ENCODE measurements at regions not wholly inside any gene's neighbourhood (a gene's known extent, or its start where the extent isn't known, plus 50 kb on each side); places are given as distances from the start of the nearest gene placed in this dataset.
"Not testable (repeated sequence)": the region's sequence is repeated elsewhere in the genome, so short reads cannot be mapped to it uniquely, and the experiment has no call there.

GRCh38 chr13:91056746-91057145 is 290.7 kb upstream of the MIR17HG start:
- no peak for TF ChIP-seq CTCF (IDR thresholded peaks at IDR 0.05)
- no peak overlapping the region for H3K27ac ChIP-seq
- no peaks in the 10 kb centered on the region for H3K36me3 ChIP-seq
- no peak for DNase-seq (ENCODE audit: low spot score)
- H3K9me3 ChIP-seq = peaks cover 4 to 16% of the 10 kb centered on the region in 2 donors
- H3K4me3 ChIP-seq = no peak overlapping the region
- H3K4me1 ChIP-seq = no peaks in the 10 kb centered on the region
- H3K27me3 ChIP-seq = no peaks in the 10 kb centered on the region

DNA sequence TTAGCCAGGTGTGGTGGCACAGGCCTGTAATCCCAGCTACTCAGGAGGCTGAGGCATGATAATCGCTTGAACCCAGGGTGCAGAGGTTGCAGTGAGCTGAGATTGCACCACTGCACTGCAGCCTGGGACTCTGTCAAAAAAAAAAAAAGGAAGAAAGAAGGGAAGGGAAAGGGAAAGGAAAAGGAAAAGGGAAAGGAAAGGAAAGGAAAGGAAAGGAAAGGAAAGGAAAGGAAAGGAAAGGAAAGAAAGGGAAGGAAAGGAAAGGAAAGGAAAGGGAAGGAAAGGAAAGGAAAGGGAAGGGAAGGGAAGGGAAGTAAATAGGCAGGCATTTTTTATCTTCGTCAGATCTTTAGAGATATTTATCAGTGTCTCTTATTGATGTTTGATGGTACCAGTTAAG is 290.0 kb upstream of the MIR17HG start:
- H3K27ac ChIP-seq; DNase-seq (ENCODE audit: low spot score); H3K36me3 ChIP-seq; H3K27me3 ChIP-seq; H3K4me3 ChIP-seq; H3K4me1 ChIP-seq: not testable (repeated sequence)
- peaks cover 4 to 16% of the 10 kb centered on the region in 2 donors for H3K9me3 ChIP-seq

GRCh38 chr13:91058066-91058465 is 289.4 kb upstream of the MIR17HG start:
- Histone ChIP-seq H3K36me3 (no peaks in the 10 kb centered on the region), H3K4me3 (no peak overlapping the region)
- no peak for TF ChIP-seq CTCF (IDR thresholded peaks at IDR 0.05)

DNA sequence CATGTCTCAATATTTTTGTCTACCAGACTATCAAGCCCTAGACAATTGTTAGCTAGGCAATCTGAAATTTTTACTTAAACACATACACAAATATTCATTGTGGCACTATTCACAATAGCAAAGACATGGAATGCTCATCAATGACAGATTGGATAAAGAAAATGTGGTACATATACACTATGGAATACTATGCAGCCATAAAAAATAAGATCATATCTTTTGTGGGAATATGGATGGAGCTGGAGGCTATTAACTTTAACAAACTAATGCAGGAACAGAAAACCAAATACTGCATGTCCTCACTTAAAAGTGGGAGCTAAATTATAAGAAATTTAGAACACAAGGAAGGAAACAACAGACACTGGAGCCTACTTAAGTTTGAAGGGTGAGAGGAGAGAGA is 288.6 kb upstream of the MIR17HG start:
- Histone ChIP-seq H3K36me3 (no peaks in the 10 kb centered on the region), H3K9me3 (peaks cover 4 to 16% of the 10 kb centered on the region in 2 donors), H3K4me1 (no peaks in the 10 kb centered on the region), H3K4me3 (no peak overlapping the region), H3K27ac (no peak overlapping the region), H3K27me3 (no peaks in the 10 kb centered on the region)
- no peak for TF ChIP-seq CTCF (IDR thresholded peaks at IDR 0.05)
- no peak for DNase-seq (ENCODE audit: low spot score)

More at GRCh38 chr13:91058066-91058465, 289.4 kb upstream of the MIR17HG start:
- no peaks in the 10 kb centered on the region for H3K27me3 ChIP-seq
- peaks cover 4 to 16% of the 10 kb centered on the region in 2 donors for H3K9me3 ChIP-seq
- no peak overlapping the region for H3K27ac ChIP-seq
- DNase-seq (ENCODE audit: low spot score) = no peak
- no peaks in the 10 kb centered on the region for H3K4me1 ChIP-seq

DNA sequence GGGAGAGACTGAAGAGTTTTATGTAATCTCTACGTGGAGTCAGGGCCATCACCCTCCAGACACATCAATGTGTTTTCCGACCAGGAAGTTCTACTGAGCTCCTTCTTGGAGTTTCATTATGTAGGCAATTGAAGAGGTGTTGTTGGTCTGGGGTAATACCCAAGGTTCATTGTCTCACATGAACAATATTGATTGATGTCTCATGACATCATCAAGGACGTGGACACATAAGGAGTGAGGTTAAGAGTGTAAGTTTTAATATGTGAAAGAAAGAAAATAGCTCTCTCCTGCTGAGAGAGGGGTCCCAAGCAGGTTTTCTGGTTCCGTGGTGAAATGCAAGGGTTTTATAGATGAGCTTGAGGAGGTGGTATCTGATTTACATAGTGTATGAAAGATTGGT is 280.7 kb upstream of the MIR17HG start:
- Histone ChIP-seq H3K4me1 (no peaks in the 10 kb centered on the region), H3K9me3 (no peaks in the 10 kb centered on the region), H3K27me3 (no peaks in the 10 kb centered on the region), H3K4me3 (no peak overlapping the region), H3K36me3 (no peaks in the 10 kb centered on the region), H3K27ac (no peak overlapping the region)
- no peak for TF ChIP-seq CTCF (IDR thresholded peaks at IDR 0.05)
- no peak for DNase-seq (ENCODE audit: low spot score)

GRCh38 chr13:91072486-91072885 is 275.0 kb upstream of the MIR17HG start:
- Histone ChIP-seq H3K4me1 (no peaks in the 10 kb centered on the region), H3K27me3 (no peaks in the 10 kb centered on the region)

More at GRCh38 chr13:91072486-91072885, 275.0 kb upstream of the MIR17HG start:
- no peak overlapping the region for H3K4me3 ChIP-seq
- no peak for DNase-seq (ENCODE audit: low spot score)
- no peak for TF ChIP-seq CTCF (IDR thresholded peaks at IDR 0.05)
- H3K36me3 ChIP-seq = no peaks in the 10 kb centered on the region
- H3K9me3 ChIP-seq = no peaks in the 10 kb centered on the region
- no peak overlapping the region for H3K27ac ChIP-seq

Data from right atrium auricular region (tissue), 2 donors.